H1 (cell line): ENCODE measurements at regions not wholly inside any gene's neighbourhood (a gene's known extent, or its start where the extent isn't known, plus 50 kb on each side); places are given as distances from the start of the nearest gene placed in this dataset.
"Not testable (repeated sequence)": the region's sequence is repeated elsewhere in the genome, so short reads cannot be mapped to it uniquely, and the experiment has no call there.

Source experiments
- CTCF ChIA-PET: fragments of 300-600 bp; sonication (Branson Sonifier 250); formaldehyde crosslinking; loops from one replicate; lab custom pipeline; 2021; ENCODE audit not compliant: partially characterized antibody; lab: Charles Lee
- POLR2A ChIA-PET: fragments of 300-600 bp; sonication (Branson Sonifier 250); formaldehyde crosslinking; loops from one replicate; lab custom pipeline; 2021; ENCODE audit warnings: inconsistent platforms; ENCODE audit not compliant: partially characterized antibody; lab: Charles Lee
- DNase-seq, 2 experiments: peaks; one replicate each; pipeline versions ENCODE4 v3.0.0 to v3.0.0-alpha.2; 2010 to 2022; ENCODE audit warnings: low spot score in 2 of 2, low read depth in 1 of 2, mixed read lengths in 1 of 2
- FAIRE-seq: peaks from 2 replicates; lab custom pipeline; 2011; peaks lifted over from hg19 to GRCh38; lab: Jason Lieb, UNC
- H2AFZ ChIP-seq: 2 replicates; pipeline ENCODE4 v1.8.1; 2012; ENCODE audit warnings: low read length, inconsistent platforms
- H2AK5ac ChIP-seq: 2 replicates; pipeline ENCODE4 v1.6.1; 2013; ENCODE audit warnings: low read depth, low read length
- H2BK120ac ChIP-seq: replicated peaks from 2 replicates; pipeline ENCODE3; 2013; ENCODE audit warnings: low read depth, low read length, inconsistent platforms
- H2BK12ac ChIP-seq: 2 replicates; pipeline ENCODE4 v1.6.1; 2013; ENCODE audit warnings: low read depth, low read length
- H2BK15ac ChIP-seq: 2 replicates; pipeline ENCODE4 v1.6.1; 2013; ENCODE audit warnings: low read length
- H2BK20ac ChIP-seq: 2 replicates; pipeline ENCODE4 v1.6.1; 2013; ENCODE audit warnings: low read length
- H2BK5ac ChIP-seq: 2 replicates; pipeline ENCODE4 v1.6.1; 2013; ENCODE audit warnings: low read depth, low read length
- H3K14ac ChIP-seq: 2 replicates; pipeline ENCODE4 v1.6.1; 2013; ENCODE audit warnings: inconsistent platforms; ENCODE audit not compliant: insufficient read length
- H3K18ac ChIP-seq: 2 replicates; pipeline ENCODE4 v1.6.1; 2013; ENCODE audit warnings: low read length; ENCODE audit errors: extremely low read depth
- H3K23ac ChIP-seq: 2 replicates; pipeline ENCODE4 v1.6.1; 2013; ENCODE audit warnings: inconsistent platforms; ENCODE audit not compliant: insufficient read length
- H3K23me2 ChIP-seq: 2 replicates; pipeline ENCODE4 v1.6.1; 2013; ENCODE audit warnings: low read depth, low read length
- H3K27ac ChIP-seq: 2 replicates; pipeline ENCODE4 v1.6.1; 2011; ENCODE audit warnings: low read depth, low read length, inconsistent platforms
- H3K27me3 ChIP-seq, 4 experiments: replicated peaks in 1 of 4; 1 replicate in 1 of 4; 2 replicates in 3 of 4; pipeline versions ENCODE4 v1.6.1 to v1.8.1; 2011 to 2013; ENCODE audit warnings: low read length in 3 of 4, mild to moderate bottlenecking in 3 of 4, inconsistent platforms in 2 of 4, mixed read lengths in 2 of 4, moderate library complexity in 1 of 4; ENCODE audit not compliant: control insufficient read depth in 3 of 4, insufficient read depth in 3 of 4; ENCODE audit errors: extremely low read depth in 1 of 4
- H3K36me3 ChIP-seq, 4 experiments: 2 replicates each; pipeline versions ENCODE4 v1.6.1 to v1.8.1; 2011 to 2013; ENCODE audit warnings: mild to moderate bottlenecking in 4 of 4, low read length in 3 of 4, moderate library complexity in 2 of 4, control low read depth in 1 of 4, inconsistent platforms in 1 of 4; ENCODE audit not compliant: insufficient read depth in 4 of 4, control insufficient read depth in 2 of 4
- H3K4ac ChIP-seq: replicated peaks from 2 replicates; pipeline ENCODE3; 2013; ENCODE audit warnings: low read length, low read depth, mixed read lengths, inconsistent platforms; ENCODE audit not compliant: insufficient read length
- H3K4me1 ChIP-seq, 4 experiments: replicated peaks in 1 of 4; 1 replicate in 1 of 4; 2 replicates in 3 of 4; pipeline versions ENCODE4 v1.6.1 to v1.8.1; 2011 to 2013; ENCODE audit warnings: low read length in 3 of 4, inconsistent platforms in 2 of 4, mixed read lengths in 1 of 4; ENCODE audit not compliant: insufficient read depth in 4 of 4, control insufficient read depth in 3 of 4
- H3K4me2 ChIP-seq, 2 experiments: 2 replicates each; pipeline versions ENCODE4 v1.6.1 to v1.8.1; 2011 to 2013; ENCODE audit warnings: low read depth in 2 of 2, low read length in 2 of 2, control low read depth in 1 of 2, inconsistent platforms in 1 of 2, mild to moderate bottlenecking in 1 of 2; ENCODE audit not compliant: insufficient read depth in 1 of 2
- H3K4me3 ChIP-seq, 4 experiments: fragments of 200-600, 300-600 bp in 1 of 4; sonication (generic), shearing (Covaris generic), sonication (Bioruptor Twin) in 1 of 4; 2 replicates each; pipeline versions ENCODE4 v1.5.1 to v1.8.1; 2011 to 2016; ENCODE audit warnings: low read length in 4 of 4, low read depth in 3 of 4, control low read depth in 2 of 4, inconsistent platforms in 2 of 4, mild to moderate bottlenecking in 2 of 4, mixed read lengths in 1 of 4, moderate library complexity in 1 of 4; ENCODE audit not compliant: insufficient read depth in 2 of 4; ENCODE audit errors: extremely low read depth in 1 of 4
- H3K56ac ChIP-seq: replicated peaks from 2 replicates; pipeline ENCODE3; 2013; ENCODE audit warnings: low read depth, mild to moderate bottlenecking, mixed read lengths, low read length, inconsistent platforms; ENCODE audit not compliant: insufficient read length
- H3K79me1 ChIP-seq: 2 replicates; pipeline ENCODE4 v1.6.1; 2013; ENCODE audit warnings: low read depth, low read length, control low read depth
- H3K79me2 ChIP-seq, 2 experiments: 2 replicates each; pipeline versions ENCODE4 v1.6.1 to v1.8.1; 2012 to 2013; ENCODE audit warnings: low read length in 2 of 2, mild to moderate bottlenecking in 2 of 2, inconsistent platforms in 1 of 2; ENCODE audit not compliant: insufficient read depth in 2 of 2, control insufficient read depth in 1 of 2
- H3K9ac ChIP-seq, 4 experiments: replicated peaks in 1 of 4; 1 replicate in 1 of 4; 2 replicates in 3 of 4; pipeline versions ENCODE4 v1.6.1 to v1.8.1; 2011 to 2013; ENCODE audit warnings: low read depth in 3 of 4, low read length in 3 of 4, control low read depth in 2 of 4, mild to moderate bottlenecking in 2 of 4, moderate library complexity in 2 of 4, inconsistent platforms in 1 of 4; ENCODE audit errors: extremely low read depth in 1 of 4
- H3K9me3 ChIP-seq, 2 experiments: 2 replicates each; pipeline versions ENCODE4 v1.6.1 to v1.8.1; 2012 to 2013; ENCODE audit warnings: mild to moderate bottlenecking in 2 of 2, moderate library complexity in 2 of 2, control low read depth in 1 of 2, inconsistent platforms in 1 of 2, low read depth in 1 of 2, low read length in 1 of 2, mixed read lengths in 1 of 2; ENCODE audit not compliant: insufficient read depth in 2 of 2
- H4K20me1 ChIP-seq, 2 experiments: replicated peaks in 1 of 2; 2 replicates each; pipeline versions ENCODE3 to v1.8.1; 2011 to 2013; ENCODE audit warnings: inconsistent platforms in 2 of 2, low read length in 2 of 2, mild to moderate bottlenecking in 1 of 2; ENCODE audit not compliant: insufficient read depth in 2 of 2, control insufficient read depth in 1 of 2
- H4K5ac ChIP-seq: 2 replicates; pipeline ENCODE4 v1.6.1; 2013; ENCODE audit warnings: low read length, low read depth, mixed read lengths, inconsistent platforms; ENCODE audit not compliant: insufficient read length
- H4K8ac ChIP-seq: 2 replicates; pipeline ENCODE4 v1.8.0; 2013; ENCODE audit warnings: mild to moderate bottlenecking, moderate library complexity, low read length, inconsistent platforms; ENCODE audit not compliant: insufficient read depth; ENCODE audit errors: extremely low read depth
- H4K91ac ChIP-seq: replicated peaks from 2 replicates; pipeline ENCODE3; 2013; ENCODE audit warnings: low read length, mixed read lengths, inconsistent platforms; ENCODE audit not compliant: insufficient read length
- TCF12 ChIP-seq: IDR thresholded peaks from 2 replicates; pipeline ENCODE4 v1.6.1; 2011; ENCODE audit warnings: low read depth, mild to moderate bottlenecking, low read length
- WGBS, 2 experiments: shearing (Covaris generic) in 1 of 2; methylation state at CpG; one replicate each; pipeline versions ENCODE4 v1.1.6 to v1.1.7; 2013 to 2015; ENCODE audit warnings: low lambda C conversion rate in 2 of 2, mixed read lengths in 2 of 2, inconsistent platforms in 1 of 2, low coverage in 1 of 2, missing lambda C conversion rate in 1 of 2; ENCODE audit not compliant: insufficient replicate concordance in 2 of 2, insufficient coverage in 1 of 2, insufficient read length in 1 of 2; ENCODE audit errors: extremely low coverage in 1 of 2, missing lambda C conversion rate in 1 of 2; 5-methylcytosine and 5-hydroxymethylcytosine counted together

- TF ChIP-seq TCF12, result no peak
Measured at GRCh38 chrX:27132862-27133261, 330.3 kb downstream of the PPP4R3C start (continued).

GRCh38 chrX:27087176-27087575 is 376.0 kb downstream of the PPP4R3C start:
- H3K27ac ChIP-seq, H3K4me2 ChIP-seq, FAIRE-seq, H4K20me1 ChIP-seq, H4K91ac ChIP-seq, H4K5ac ChIP-seq, H3K79me1 ChIP-seq, H2AK5ac ChIP-seq, H3K4me1 ChIP-seq, H3K23ac ChIP-seq, H2BK12ac ChIP-seq, POLR2A ChIA-PET, H2BK15ac ChIP-seq, H3K56ac ChIP-seq, H3K18ac ChIP-seq, H3K9ac ChIP-seq, DNase-seq, H3K36me3 ChIP-seq, H3K4ac ChIP-seq, H2BK120ac ChIP-seq, H3K14ac ChIP-seq, H3K4me3 ChIP-seq, H3K23me2 ChIP-seq, H2AFZ ChIP-seq, H4K8ac ChIP-seq, H2BK5ac ChIP-seq, H3K27me3 ChIP-seq, H2BK20ac ChIP-seq, H3K9me3 ChIP-seq, H3K79me2 ChIP-seq, CTCF ChIA-PET: not testable (repeated sequence)
- 97% methylated on average over 9 of the region's 11 CpGs; no CpG with 5 or more reads in 1 of the 2 experiments for WGBS, 2 experiments
